ENCODE measurements at regions not wholly inside any gene's neighbourhood (a gene's known extent, or its start where the extent isn't known, plus 50 kb on each side); places are given as distances from the start of the nearest gene placed in this dataset.

GRCh38 chr11:116422956-116423600, 349.7 kb downstream of the BUD13 start:
- TF ChIP-seq CTCF (IDR thresholded peaks at IDR 0.05), result no peak
- TF ChIP-seq EP300 (IDR thresholded peaks at IDR 0.05), result no peak
- no peak for TF ChIP-seq POLR2A (IDR thresholded peaks at IDR 0.05)
